K562 (cell line): ENCODE measurements at regions not wholly inside any gene's neighbourhood (a gene's known extent, or its start where the extent isn't known, plus 50 kb on each side); places are given as distances from the start of the nearest gene placed in this dataset.

Experiments used
- ATAC-seq: fragments of 200-7000 bp; cut with Tn5 transposase; 3 replicates; pipeline ENCODE4 v1.9.1; 2020; ENCODE audit warnings: moderate library complexity
- BruUV-seq: library from RNA; stranded (reverse); fragments of 400-500 nt; replicated peaks from 2 replicates; lab custom pipeline; 2021; lab: Mats Ljungman, UMichigan
- CTCF ChIA-PET: fragments of 300-600 bp; formaldehyde crosslinking; extraction: SDS; loops from one replicate; lab custom pipeline; 2021; ENCODE audit warnings: low intra/inter-chr PET ratio; lab: Yijun Ruan, JAX
- POLR2A ChIA-PET: fragments of 300-600, 350-650 bp; sonication (Branson Sonifier 250); formaldehyde crosslinking; extraction: SDS; loops from one replicate; lab custom pipeline; 2021; ENCODE audit warnings: antibody characterized with exemption, inconsistent platforms; lab: Yijun Ruan, JAX
- DNase-seq, 4 experiments: peaks; one replicate each; pipeline versions ENCODE4 v3.0.0 to v3.0.0-alpha.2; 2011 to 2018; ENCODE audit warnings: low spot score in 3 of 4, mixed read lengths in 3 of 4; ENCODE audit errors: extremely low read depth in 1 of 4
- FAIRE-seq: peaks from 2 replicates; lab custom pipeline; 2011; peaks lifted over from hg19 to GRCh38; lab: Jason Lieb, UNC
- H2AFZ ChIP-seq: 2 replicates; pipeline ENCODE4 v1.6.0; 2011; ENCODE audit warnings: low read depth, low read length, control low read depth, inconsistent platforms
- H3K27ac ChIP-seq: fragments of 200-600 bp; 3 replicates; pipeline ENCODE4 v1.8.0; 2011; ENCODE audit warnings: low read depth, mild to moderate bottlenecking, control low read depth, inconsistent platforms, low read length, moderate library complexity, mixed read lengths; ENCODE audit errors: extremely low read depth
- H3K27me3 ChIP-seq, 2 experiments: fragments of 300-600 bp in 1 of 2; 2 replicates in 1 of 2; 3 replicates in 1 of 2; pipeline versions ENCODE4 v1.6.0 to v1.8.0; 2011; ENCODE audit warnings: inconsistent platforms in 2 of 2, low read length in 2 of 2, mild to moderate bottlenecking in 1 of 2, mixed read lengths in 1 of 2, moderate library complexity in 1 of 2; ENCODE audit not compliant: control insufficient read depth in 2 of 2, insufficient read depth in 2 of 2
- H3K36me3 ChIP-seq: fragments of 300-600 bp; 3 replicates; pipeline ENCODE4 v1.8.0; 2011; ENCODE audit warnings: mild to moderate bottlenecking, low read length, inconsistent platforms; ENCODE audit not compliant: control insufficient read depth, insufficient read depth
- H3K4me1 ChIP-seq, 2 experiments: fragments of 200-600 bp in 1 of 2; replicated peaks in 1 of 2; 2 replicates in 1 of 2; 3 replicates in 1 of 2; pipeline versions ENCODE4 v1.5.1 to v1.8.0; 2011; ENCODE audit warnings: inconsistent platforms in 2 of 2, low read length in 2 of 2, mild to moderate bottlenecking in 1 of 2, mixed read lengths in 1 of 2, moderate library complexity in 1 of 2; ENCODE audit not compliant: control insufficient read depth in 2 of 2, insufficient read depth in 2 of 2
- H3K4me2 ChIP-seq: 2 replicates; pipeline ENCODE4 v1.6.1; 2011; ENCODE audit warnings: low read length, control low read depth, inconsistent platforms, mixed read lengths; ENCODE audit not compliant: insufficient read depth
- H3K4me3 ChIP-seq: fragments of 200-600 bp; sonication (generic), shearing (Covaris generic); 2 replicates; pipeline ENCODE4 v1.5.1; 2016; ENCODE audit warnings: control low read depth, inconsistent platforms
- H3K79me2 ChIP-seq: fragments of 200-600 bp; 3 replicates; pipeline ENCODE4 v1.8.0; 2011; ENCODE audit warnings: low read length, inconsistent platforms; ENCODE audit not compliant: control insufficient read depth, insufficient read depth
- H3K9ac ChIP-seq, 2 experiments: 2 replicates each; pipeline versions ENCODE4 v1.6.0 to v1.6.1; 2011; ENCODE audit warnings: low read depth in 2 of 2, low read length in 2 of 2, control low read depth in 1 of 2, inconsistent platforms in 1 of 2, mild to moderate bottlenecking in 1 of 2, mixed read lengths in 1 of 2; ENCODE audit not compliant: insufficient read depth in 1 of 2
- H3K9me1 ChIP-seq: one replicate; pipeline ENCODE4 v1.6.0; 2011; ENCODE audit warnings: inconsistent platforms, mild to moderate bottlenecking, low read length, moderate library complexity; ENCODE audit not compliant: control insufficient read depth, insufficient read depth
- H3K9me3 ChIP-seq: replicated peaks from 2 replicates; pipeline ENCODE4 v1.5.1; 2011; ENCODE audit warnings: low read depth, low read length, inconsistent platforms; ENCODE audit not compliant: control insufficient read depth, insufficient read depth
- H4K20me1 ChIP-seq: replicated peaks from 2 replicates; pipeline ENCODE4 v1.6.1; 2011; ENCODE audit warnings: low read length, inconsistent platforms, mixed read lengths; ENCODE audit not compliant: control insufficient read depth, insufficient read depth
- CTBP1 ChIP-seq: fragments of 450-650 bp; IDR thresholded peaks from 2 replicates; pipeline ENCODE4 v1.6.1; 2016; ENCODE audit warnings: borderline replicate concordance
- EZH2 ChIP-seq: IDR thresholded peaks from 2 replicates; pipeline ENCODE4 v1.6.1; 2012; ENCODE audit warnings: low read depth, mild to moderate bottlenecking, inconsistent platforms, low read length, borderline replicate concordance
- FOXA3 ChIP-seq, 2 experiments: fragments of 450-650 bp in 1 of 2; sonication (generic) in 1 of 2; formaldehyde crosslinking; IDR thresholded peaks in 1 of 2; conservative IDR thresholded peaks in 1 of 2; 2 replicates each; pipeline versions ENCODE4 v1.4.0 to v1.8.0; 2020 to 2022; ENCODE audit warnings: mild to moderate bottlenecking in 2 of 2, missing genetic modification reagents in 1 of 2
- NFXL1 ChIP-seq: fragments of 450-650 bp; formaldehyde crosslinking; IDR thresholded peaks from 2 replicates; pipeline ENCODE4 v1.4.0; 2021; ENCODE audit warnings: mild to moderate bottlenecking
- NKRF ChIP-seq: fragments of 450-650 bp; IDR thresholded peaks from 2 replicates; pipeline ENCODE4 v1.6.1; 2016; ENCODE audit warnings: borderline replicate concordance
- SIX5 ChIP-seq, 2 experiments: IDR thresholded peaks; 2 replicates each; pipeline ENCODE4 v1.6.1; 2011; ENCODE audit warnings: low read length in 2 of 2, borderline replicate concordance in 1 of 2, low read depth in 1 of 2, mild to moderate bottlenecking in 1 of 2, moderate library complexity in 1 of 2; ENCODE audit not compliant: insufficient read depth in 1 of 2
- SP1 ChIP-seq: sonication (generic); formaldehyde crosslinking; IDR thresholded peaks from 2 replicates; pipeline ENCODE4 v1.8.1; 2022; ENCODE audit warnings: mild to moderate bottlenecking, missing genetic modification reagents
- TEAD1 ChIP-seq, 2 experiments: fragments of 450-650 bp in 1 of 2; sonication (generic) in 1 of 2; formaldehyde crosslinking; IDR thresholded peaks; 2 replicates each; pipeline versions ENCODE4 v1.4.0 to v1.8.0; 2020 to 2022; ENCODE audit warnings: mild to moderate bottlenecking in 2 of 2, missing genetic modification reagents in 1 of 2
- TRIM24 ChIP-seq, 2 experiments: fragments of 450-650 bp; IDR thresholded peaks; 2 replicates each; pipeline ENCODE4 v1.6.1; 2016
- TRIM28 ChIP-seq: fragments of 450-650 bp; IDR thresholded peaks from 2 replicates; pipeline ENCODE4 v1.6.1; 2017
- UBTF ChIP-seq, 2 experiments: IDR thresholded peaks; 2 replicates each; pipeline ENCODE4 v1.6.1; 2012; ENCODE audit warnings: improper control_type of control experiment in 2 of 2, low read depth in 2 of 2, low read length in 2 of 2, borderline replicate concordance in 1 of 2
- ZNF507 ChIP-seq: conservative IDR thresholded peaks from 2 replicates; pipeline ENCODE4 v1.6.1; 2017; ENCODE audit warnings: missing genetic modification characterization, missing compliant biosample characterization
- ZNF764 ChIP-seq: fragments of 250-450 bp; sonication (Bioruptor Pico); IDR thresholded peaks from 2 replicates; pipeline ENCODE4 v1.4.0; 2020; ENCODE audit warnings: low read depth, mild to moderate bottlenecking, moderate library complexity
- WGBS: fragments of 100-300 bp; shearing (Covaris generic); methylation state at CpG from one replicate; pipeline ENCODE4 v1.1.6; 2016; ENCODE audit warnings: low coverage, mixed read lengths; ENCODE audit not compliant: insufficient coverage; ENCODE audit errors: missing lambda C conversion rate; 5-methylcytosine and 5-hydroxymethylcytosine counted together
- in situ Hi-C: fragments of 300-500 bp; cut with MboI; formaldehyde crosslinking; loops from 4 replicates; pipeline ENCODE4 v1.15.0; 2018; ENCODE audit warnings: inconsistent platforms, mixed read lengths
- intact Hi-C: fragments of 100-400 bp; cut with micrococcal nuclease; formaldehyde crosslinking; loops from 2 replicates; pipeline ENCODE4 v1.14.2; 2022
- TF ChIP-seq, protein P1 (sequence below): IDR thresholded peaks from 2 replicates; pipeline ENCODE4 v1.6.1; 2011; ENCODE audit warnings: borderline replicate concordance, low read depth, mild to moderate bottlenecking, moderate library complexity, low read length; ENCODE audit not compliant: insufficient read depth, poor library complexity, severe bottlenecking
- TF ChIP-seq, protein P2 (sequence below): sonication (generic); IDR thresholded peaks from 2 replicates; pipeline ENCODE4 v1.6.1; 2016

GRCh38 chr2:235406430-235406829 is 87.4 kb upstream of the AGAP1 start:
- CTCF ChIA-PET = no interaction called here
- no TSS peak for BruUV-seq
- no peak for TF ChIP-seq CTBP1
- TF ChIP-seq, protein P1, sequence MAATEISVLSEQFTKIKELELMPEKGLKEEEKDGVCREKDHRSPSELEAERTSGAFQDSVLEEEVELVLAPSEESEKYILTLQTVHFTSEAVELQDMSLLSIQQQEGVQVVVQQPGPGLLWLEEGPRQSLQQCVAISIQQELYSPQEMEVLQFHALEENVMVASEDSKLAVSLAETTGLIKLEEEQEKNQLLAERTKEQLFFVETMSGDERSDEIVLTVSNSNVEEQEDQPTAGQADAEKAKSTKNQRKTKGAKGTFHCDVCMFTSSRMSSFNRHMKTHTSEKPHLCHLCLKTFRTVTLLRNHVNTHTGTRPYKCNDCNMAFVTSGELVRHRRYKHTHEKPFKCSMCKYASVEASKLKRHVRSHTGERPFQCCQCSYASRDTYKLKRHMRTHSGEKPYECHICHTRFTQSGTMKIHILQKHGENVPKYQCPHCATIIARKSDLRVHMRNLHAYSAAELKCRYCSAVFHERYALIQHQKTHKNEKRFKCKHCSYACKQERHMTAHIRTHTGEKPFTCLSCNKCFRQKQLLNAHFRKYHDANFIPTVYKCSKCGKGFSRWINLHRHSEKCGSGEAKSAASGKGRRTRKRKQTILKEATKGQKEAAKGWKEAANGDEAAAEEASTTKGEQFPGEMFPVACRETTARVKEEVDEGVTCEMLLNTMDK = no peak
- no peak for TF ChIP-seq TRIM24 (IDR thresholded peaks at IDR 0.05)
- TF ChIP-seq ZNF507 = no peak
- TF ChIP-seq UBTF (IDR thresholded peaks at IDR 0.05; ENCODE audit: borderline replicate concordance in 1 of 2, low read depth in 2 of 2, low read length in 2 of 2) = no peak
- TF ChIP-seq NKRF = no peak
- TF ChIP-seq, protein P2, sequence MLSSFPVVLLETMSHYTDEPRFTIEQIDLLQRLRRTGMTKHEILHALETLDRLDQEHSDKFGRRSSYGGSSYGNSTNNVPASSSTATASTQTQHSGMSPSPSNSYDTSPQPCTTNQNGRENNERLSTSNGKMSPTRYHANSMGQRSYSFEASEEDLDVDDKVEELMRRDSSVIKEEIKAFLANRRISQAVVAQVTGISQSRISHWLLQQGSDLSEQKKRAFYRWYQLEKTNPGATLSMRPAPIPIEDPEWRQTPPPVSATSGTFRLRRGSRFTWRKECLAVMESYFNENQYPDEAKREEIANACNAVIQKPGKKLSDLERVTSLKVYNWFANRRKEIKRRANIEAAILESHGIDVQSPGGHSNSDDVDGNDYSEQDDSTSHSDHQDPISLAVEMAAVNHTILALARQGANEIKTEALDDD = no peak
- no peak for TF ChIP-seq ZNF764 (CRISPR knock-in tag)
- no peak for TF ChIP-seq TEAD1 (CRISPR knock-in tag; IDR thresholded peaks at IDR 0.05)
- TF ChIP-seq SP1 (CRISPR knock-in tag) = no peak
- TF ChIP-seq FOXA3 (CRISPR knock-in tag; conservative IDR thresholded peaks at IDR 0.05 in 1 of 2, IDR thresholded peaks at IDR 0.05 in 1 of 2) = no peak
- no peak for TF ChIP-seq TRIM28
- no peak for TF ChIP-seq EZH2
- no peak for TF ChIP-seq NFXL1 (CRISPR knock-in tag)
- TF ChIP-seq SIX5 (IDR thresholded peaks at IDR 0.05; ENCODE audit: borderline replicate concordance in 1 of 2, insufficient read depth in 1 of 2, low read depth in 1 of 2, low read length in 2 of 2) = no peak

More at GRCh38 chr2:235406430-235406829, 87.4 kb upstream of the AGAP1 start:
- Histone ChIP-seq H3K27me3 (no peaks in the 10 kb centered on the region), H3K27ac (no peak overlapping the region), H3K36me3 (no peaks in the 10 kb centered on the region), H3K79me2 (no peaks in the 10 kb centered on the region), H3K9ac (peak overlapping the region in 1 of 2 experiments; percentile 45; a peak in 2 of 4 replicates), H3K4me2 (no peak overlapping the region), H3K9me3 (no peaks in the 10 kb centered on the region), H3K4me3 (no peak overlapping the region), H3K4me1 (no peaks in the 10 kb centered on the region), H2AFZ (peak overlapping the region; percentile 50; the same call in 1 of the 2 replicates), H3K9me1 (no peaks in the 10 kb centered on the region), H4K20me1 (no peaks in the 10 kb centered on the region)
- intact Hi-C loops = no loop called here
- DNase-seq = no peak
- 59% methylated on average over 6 of the region's 8 CpGs for WGBS
- POLR2A ChIA-PET = interaction anchor here (1.0 to 1.1 kb wide), 2 partner anchors 11 to 15 kb away, joined by 3 read pairs; no protein-coding TSS in a partner anchor
- in situ Hi-C loops = no loop called here
- FAIRE-seq = no peak
- no peak; the same call in 2 of the 3 replicates for ATAC-seq
